Chondrocyte (in vitro differentiated cells): ENCODE measurements at regions not wholly inside any gene's neighbourhood (a gene's known extent, or its start where the extent isn't known, plus 50 kb on each side); places are given as distances from the start of the nearest gene placed in this dataset.

Experiments
- DNase-seq: peaks from one replicate; pipeline ENCODE4 v3.0.0; 2021; ENCODE audit warnings: mixed read lengths, low spot score
- H3K27ac Mint-ChIP-seq: one replicate; pipeline ENCODE4 v1.8.0; 2021; ENCODE audit warnings: mild to moderate bottlenecking, moderate library complexity, mixed read lengths; ENCODE audit not compliant: unreplicated experiment
- H3K27me3 Mint-ChIP-seq: 2 replicates; pipeline ENCODE4 v1.8.0; 2021; ENCODE audit warnings: low read depth, mixed read lengths
- H3K36me3 Mint-ChIP-seq: 2 replicates; pipeline ENCODE4 v1.8.0; 2021; ENCODE audit warnings: low read depth, mixed read lengths
- H3K4me1 Mint-ChIP-seq: 2 replicates; pipeline ENCODE4 v1.8.0; 2021; ENCODE audit warnings: low read depth, mild to moderate bottlenecking, mixed read lengths
- H3K4me3 Mint-ChIP-seq: one replicate; pipeline ENCODE4 v1.8.0; 2021; ENCODE audit warnings: mild to moderate bottlenecking, moderate library complexity, mixed read lengths; ENCODE audit not compliant: unreplicated experiment
- H3K9me3 Mint-ChIP-seq: 2 replicates; pipeline ENCODE4 v1.8.0; 2021; ENCODE audit warnings: low read depth, mixed read lengths
- CTCF ChIP-seq: fragments of 200-600 bp; sonication (generic); IDR thresholded peaks from 2 replicates; pipeline ENCODE4 v1.5.0; 2021; ENCODE audit warnings: antibody characterized with exemption, mild to moderate bottlenecking, moderate library complexity

- no peak for DNase-seq
- H3K4me1 Mint-ChIP-seq = no peaks in the 10 kb centered on the region
- no peak for TF ChIP-seq CTCF
- H3K9me3 Mint-ChIP-seq = no peaks in the 10 kb centered on the region
- no peak overlapping the region for H3K4me3 Mint-ChIP-seq
- H3K36me3 Mint-ChIP-seq = no peaks in the 10 kb centered on the region
- peaks cover 72% of the 10 kb centered on the region for H3K27me3 Mint-ChIP-seq
- H3K27ac Mint-ChIP-seq = no peak overlapping the region
These were observed 69.7 kb upstream of the WNT4 start for GRCh38 chr1:22212400-22213233.

- no peak for TF ChIP-seq CTCF
- peaks cover 62% of the 10 kb centered on the region for H3K27me3 Mint-ChIP-seq
- H3K4me3 Mint-ChIP-seq = no peak overlapping the region
- no peaks in the 10 kb centered on the region for H3K4me1 Mint-ChIP-seq
- H3K9me3 Mint-ChIP-seq = no peaks in the 10 kb centered on the region
- H3K36me3 Mint-ChIP-seq = no peaks in the 10 kb centered on the region
- DNase-seq = peak; percentile 73
- H3K27ac Mint-ChIP-seq = no peak overlapping the region
These were observed 73.5 kb upstream of the WNT4 start for GRCh38 chr1:22216210-22216883.

GRCh38 chr1:22216966-22217365 is 74.1 kb upstream of the WNT4 start:
- peaks cover 61% of the 10 kb centered on the region for H3K27me3 Mint-ChIP-seq
- H3K4me1 Mint-ChIP-seq = no peaks in the 10 kb centered on the region
- no peak for DNase-seq
- no peak overlapping the region for H3K4me3 Mint-ChIP-seq
- no peak for TF ChIP-seq CTCF
- no peaks in the 10 kb centered on the region for H3K9me3 Mint-ChIP-seq
- no peak overlapping the region for H3K27ac Mint-ChIP-seq
- peaks cover 1% of the 10 kb centered on the region for H3K36me3 Mint-ChIP-seq

- H3K4me1 Mint-ChIP-seq = no peaks in the 10 kb centered on the region
- no peak overlapping the region for H3K27ac Mint-ChIP-seq
- H3K9me3 Mint-ChIP-seq = no peaks in the 10 kb centered on the region
- no peak for TF ChIP-seq CTCF
- peaks cover 59% of the 10 kb centered on the region for H3K27me3 Mint-ChIP-seq
- DNase-seq = no peak
- peaks cover 1% of the 10 kb centered on the region for H3K36me3 Mint-ChIP-seq
- H3K4me3 Mint-ChIP-seq = no peak overlapping the region
These were observed 75.0 kb upstream of the WNT4 start for GRCh38 chr1:22217811-22218460.

GRCh38 chr1:22218618-22219250 is 75.8 kb upstream of the WNT4 start:
- H3K36me3 Mint-ChIP-seq = peaks cover 1% of the 10 kb centered on the region
- H3K4me3 Mint-ChIP-seq = no peak overlapping the region
- no peak for DNase-seq
- no peak for TF ChIP-seq CTCF
- H3K4me1 Mint-ChIP-seq = no peaks in the 10 kb centered on the region
- no peaks in the 10 kb centered on the region for H3K9me3 Mint-ChIP-seq
- no peak overlapping the region for H3K27ac Mint-ChIP-seq
- H3K27me3 Mint-ChIP-seq = peaks cover 58% of the 10 kb centered on the region
